DOHH2 (cell line): ENCODE measurements at regions not wholly inside any gene's neighbourhood (a gene's known extent, or its start where the extent isn't known, plus 50 kb on each side); places are given as distances from the start of the nearest gene placed in this dataset.

ENCODE experiments used
- EZH2phosphoT487 ChIP-seq: fragments of 200-600 bp; sonication (generic); IDR thresholded peaks from 2 replicates; pipeline ENCODE4 v1.6.1; 2017; ENCODE audit warnings: borderline replicate concordance, mild to moderate bottlenecking, antibody characterized with exemption, low read length, moderate library complexity, mixed read lengths
- TF ChIP-seq, protein P1 (sequence below): fragments of 200-600 bp; sonication (generic); IDR thresholded peaks from one replicate; pipeline ENCODE4 v1.5.1; 2014; ENCODE audit warnings: antibody characterized with exemption, mild to moderate bottlenecking, low read depth, low read length; ENCODE audit not compliant: poor library complexity, severe bottlenecking

- TF ChIP-seq, protein P1, sequence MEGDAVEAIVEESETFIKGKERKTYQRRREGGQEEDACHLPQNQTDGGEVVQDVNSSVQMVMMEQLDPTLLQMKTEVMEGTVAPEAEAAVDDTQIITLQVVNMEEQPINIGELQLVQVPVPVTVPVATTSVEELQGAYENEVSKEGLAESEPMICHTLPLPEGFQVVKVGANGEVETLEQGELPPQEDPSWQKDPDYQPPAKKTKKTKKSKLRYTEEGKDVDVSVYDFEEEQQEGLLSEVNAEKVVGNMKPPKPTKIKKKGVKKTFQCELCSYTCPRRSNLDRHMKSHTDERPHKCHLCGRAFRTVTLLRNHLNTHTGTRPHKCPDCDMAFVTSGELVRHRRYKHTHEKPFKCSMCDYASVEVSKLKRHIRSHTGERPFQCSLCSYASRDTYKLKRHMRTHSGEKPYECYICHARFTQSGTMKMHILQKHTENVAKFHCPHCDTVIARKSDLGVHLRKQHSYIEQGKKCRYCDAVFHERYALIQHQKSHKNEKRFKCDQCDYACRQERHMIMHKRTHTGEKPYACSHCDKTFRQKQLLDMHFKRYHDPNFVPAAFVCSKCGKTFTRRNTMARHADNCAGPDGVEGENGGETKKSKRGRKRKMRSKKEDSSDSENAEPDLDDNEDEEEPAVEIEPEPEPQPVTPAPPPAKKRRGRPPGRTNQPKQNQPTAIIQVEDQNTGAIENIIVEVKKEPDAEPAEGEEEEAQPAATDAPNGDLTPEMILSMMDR: no peak
- no peak for TF ChIP-seq EZH2phosphoT487
Observed at GRCh38 chr5:39898731-39899130, 474.0 kb upstream of the DAB2 start.
